B cell (primary cell): ENCODE measurements at regions not wholly inside any gene's neighbourhood (a gene's known extent, or its start where the extent isn't known, plus 50 kb on each side); places are given as distances from the start of the nearest gene placed in this dataset.

Experiments used
- ATAC-seq: fragments of 200-7000 bp; cut with Tn5 transposase; one replicate; pipeline ENCODE4 v1.10.0; 2021; ENCODE audit warnings: low read depth, mild to moderate bottlenecking, moderate number of reproducible peaks, moderate library complexity
- CTCF ChIA-PET: fragments of 350-600 bp; sonication (Branson Sonifier 250); formaldehyde crosslinking; loops from one replicate; lab custom pipeline; 2021; ENCODE audit warnings: antibody characterized with exemption, inconsistent platforms; lab: Charles Lee
- POLR2A ChIA-PET: fragments of 350-600 bp; sonication (Branson Sonifier 250); formaldehyde crosslinking; loops from one replicate; lab custom pipeline; 2021; ENCODE audit warnings: antibody characterized with exemption; lab: Charles Lee
- DNase-seq: peaks from one replicate; pipeline ENCODE4 v3.0.0; 2013
- H2AFZ ChIP-seq: 2 replicates; pipeline ENCODE4 v1.6.1; 2012; ENCODE audit warnings: mild to moderate bottlenecking, low read depth, low read length; ENCODE audit not compliant: insufficient read depth, poor library complexity, severe bottlenecking
- H3K27ac ChIP-seq, 2 donors: 1 replicate in 1 of 2; 2 replicates in 1 of 2; pipeline ENCODE4 v1.5.1; 2012 to 2013; ENCODE audit warnings: low read length in 2 of 2, mild to moderate bottlenecking in 2 of 2, moderate library complexity in 1 of 2
- H3K27me3 ChIP-seq, 4 experiments: fragments of 200-600 bp in 1 of 4; sonication (generic) in 1 of 4; replicated peaks in 1 of 4; 1 replicate in 2 of 4; 2 replicates in 2 of 4; pipeline versions ENCODE4 v1.6.1 to v1.7.0; 2013 to 2016; ENCODE audit warnings: low read length in 3 of 4, mild to moderate bottlenecking in 2 of 4, mixed read lengths in 1 of 4, moderate library complexity in 1 of 4; ENCODE audit not compliant: insufficient read depth in 4 of 4, control insufficient read depth in 3 of 4; ENCODE audit errors: control extremely low read depth in 1 of 4
- H3K36me3 ChIP-seq, 2 experiments: replicated peaks in 1 of 2; 1 replicate in 1 of 2; 2 replicates in 1 of 2; pipeline versions ENCODE4 v1.6.1 to v1.7.1; 2013; ENCODE audit warnings: low read length in 1 of 2; ENCODE audit not compliant: insufficient read depth in 2 of 2, control insufficient read depth in 1 of 2; ENCODE audit errors: control extremely low read depth in 1 of 2, extremely low read depth in 1 of 2
- H3K4me1 ChIP-seq, 2 donors: fragments of 200-600 bp in 1 of 2; sonication (generic) in 1 of 2; 1 replicate in 1 of 2; 2 replicates in 1 of 2; pipeline versions ENCODE4 v1.5.1 to v1.6.1; 2013 to 2017; ENCODE audit warnings: low read length in 2 of 2; ENCODE audit not compliant: control insufficient read depth in 2 of 2, insufficient read depth in 2 of 2
- H3K4me2 ChIP-seq: replicated peaks from 2 replicates; pipeline ENCODE3; 2012; ENCODE audit warnings: mild to moderate bottlenecking, low read depth, low read length; ENCODE audit not compliant: poor library complexity, severe bottlenecking
- H3K4me3 ChIP-seq, 5 experiments: fragments of 200-600 bp in 1 of 5; sonication (generic) in 1 of 5; 1 replicate in 3 of 5; 2 replicates in 2 of 5; pipeline versions ENCODE4 v1.5.1 to v1.7.0; 2011 to 2016; ENCODE audit warnings: low read length in 4 of 5, mild to moderate bottlenecking in 4 of 5, low read depth in 2 of 5, control low read depth in 1 of 5, moderate library complexity in 1 of 5; ENCODE audit not compliant: insufficient read depth in 1 of 5; ENCODE audit errors: control extremely low read depth in 1 of 5, extremely low read depth in 1 of 5
- H3K79me2 ChIP-seq: fragments of 200-600 bp; sonication (generic); one replicate; pipeline ENCODE4 v1.6.0; 2016; ENCODE audit warnings: low read length; ENCODE audit not compliant: control insufficient read depth, insufficient read depth
- H3K9ac ChIP-seq: fragments of 200-600 bp; sonication (generic); 2 replicates; pipeline ENCODE4 v1.6.1; 2017; ENCODE audit warnings: mild to moderate bottlenecking, low read length, moderate library complexity
- H3K9me3 ChIP-seq, 3 donors: one replicate each; pipeline versions ENCODE4 v1.6.1 to v1.7.1; 2013; ENCODE audit warnings: low read length in 2 of 3; ENCODE audit not compliant: control insufficient read depth in 2 of 3, insufficient read depth in 1 of 3; ENCODE audit errors: control extremely low read depth in 1 of 3
- H4K20me1 ChIP-seq: 2 replicates; pipeline ENCODE4 v1.6.0; 2012; ENCODE audit warnings: mild to moderate bottlenecking, low read length; ENCODE audit not compliant: insufficient read depth, control insufficient read depth, poor library complexity, severe bottlenecking
- H3K27ac Mint-ChIP-seq: one replicate; pipeline ENCODE4 v1.8.0; 2021; ENCODE audit warnings: mixed read lengths
- H3K27me3 Mint-ChIP-seq: one replicate; pipeline ENCODE4 v1.8.0; 2021; ENCODE audit warnings: mixed read lengths
- H3K4me1 Mint-ChIP-seq: one replicate; pipeline ENCODE4 v1.8.0; 2021; ENCODE audit warnings: mixed read lengths
- H3K4me3 Mint-ChIP-seq: one replicate; pipeline ENCODE4 v1.8.0; 2021; ENCODE audit warnings: mixed read lengths
- H3K9me3 Mint-ChIP-seq: one replicate; pipeline ENCODE4 v1.8.0; 2022; ENCODE audit warnings: mixed read lengths; ENCODE audit not compliant: insufficient read depth
- CTCF ChIP-seq: fragments of 200-600 bp; IDR thresholded peaks from one replicate; pipeline ENCODE4 v1.8.0; 2022; ENCODE audit warnings: antibody characterized with exemption, mild to moderate bottlenecking
- EZH2 ChIP-seq: IDR thresholded peaks from 2 replicates; pipeline ENCODE4 v1.6.1; 2012; ENCODE audit warnings: borderline replicate concordance, low read depth, mild to moderate bottlenecking, moderate library complexity, low read length; ENCODE audit not compliant: insufficient read depth, poor library complexity, severe bottlenecking
- WGBS: methylation state at CpG from one replicate; pipeline ENCODE4 v1.1.5; 2013; ENCODE audit warnings: missing lambda C conversion rate; ENCODE audit not compliant: insufficient coverage; 5-methylcytosine and 5-hydroxymethylcytosine counted together
- intact Hi-C: fragments of 100-400 bp; cut with micrococcal nuclease; formaldehyde crosslinking; loops from one replicate; pipeline ENCODE4 v1.10.0; 2022

- H3K4me1 Mint-ChIP-seq: no peaks in the 10 kb centered on the region
- peaks cover 23% of the 10 kb centered on the region for H3K27me3 Mint-ChIP-seq
- H3K9me3 ChIP-seq: peaks cover 0 to 10% (median 0%) of the 10 kb centered on the region in 3 donors
- ChIA-PET POLR2A (no interaction called here), CTCF (no interaction called here)
- H3K4me3 Mint-ChIP-seq: no peak overlapping the region
- no peak for ATAC-seq
- H3K27ac ChIP-seq: no peak overlapping the region
- no peak overlapping the region for H3K27ac Mint-ChIP-seq
- TF ChIP-seq EZH2: no peak
- no peak for TF ChIP-seq CTCF
- H3K4me1 ChIP-seq: no peaks in the 10 kb centered on the region
- H3K4me2 ChIP-seq: no peak overlapping the region
- no peak for DNase-seq
- no peaks in the 10 kb centered on the region for H3K79me2 ChIP-seq
- no peak overlapping the region for H2AFZ ChIP-seq
- H3K4me3 ChIP-seq: no peak overlapping the region
- no peak overlapping the region for H3K9ac ChIP-seq
- no peaks in the 10 kb centered on the region for H3K9me3 Mint-ChIP-seq
- H4K20me1 ChIP-seq: no peaks in the 10 kb centered on the region
- 100% methylated on average over 2 of the region's 3 CpGs for WGBS
- no peaks in the 10 kb centered on the region for H3K36me3 ChIP-seq
- intact Hi-C loops: no loop called here
- H3K27me3 ChIP-seq: peaks cover 0 to 7% (median 0%) of the 10 kb centered on the region in 4 experiments
Observed at GRCh38 chr10:93148476-93148875, 74.8 kb downstream of the CYP26A1 start.

GRCh38 chr10:93149761-93150160 lies 76.1 kb downstream of the CYP26A1 start:
- no peaks in the 10 kb centered on the region for H4K20me1 ChIP-seq
- H3K27me3 ChIP-seq: peaks cover 0 to 7% (median 0%) of the 10 kb centered on the region in 4 experiments
- no peaks in the 10 kb centered on the region for H3K79me2 ChIP-seq
- CTCF ChIA-PET: no interaction called here
- no peak overlapping the region for H3K9ac ChIP-seq
- peaks cover 19% of the 10 kb centered on the region for H3K27me3 Mint-ChIP-seq
- H3K36me3 ChIP-seq: no peaks in the 10 kb centered on the region
- intact Hi-C loops: no loop called here
- POLR2A ChIA-PET: no interaction called here
- H2AFZ ChIP-seq: no peak overlapping the region
- WGBS: no CpG with 5 or more reads among the region's 4 CpGs
- no peak overlapping the region for H3K27ac Mint-ChIP-seq
- ATAC-seq: no peak
- TF ChIP-seq EZH2 (no peak), CTCF (no peak)
- no peaks in the 10 kb centered on the region for H3K9me3 Mint-ChIP-seq
- H3K4me1 ChIP-seq: no peaks in the 10 kb centered on the region
- no peaks in the 10 kb centered on the region for H3K4me1 Mint-ChIP-seq
- H3K4me3 ChIP-seq: no peak overlapping the region
- peaks cover 0 to 10% (median under 1%) of the 10 kb centered on the region in 3 donors for H3K9me3 ChIP-seq
- no peak overlapping the region for H3K27ac ChIP-seq
- H3K4me3 Mint-ChIP-seq: no peak overlapping the region
- no peak overlapping the region for H3K4me2 ChIP-seq
- no peak for DNase-seq
